HEK293T (cell line): ENCODE measurements at regions not wholly inside any gene's neighbourhood (a gene's known extent, or its start where the extent isn't known, plus 50 kb on each side); places are given as distances from the start of the nearest gene placed in this dataset.

Experiments
- ARNT ChIP-seq: fragments of 450-650 bp; IDR thresholded peaks from 2 replicates; pipeline ENCODE4 v1.6.1; 2017; ENCODE audit warnings: mild to moderate bottlenecking
- BHLHE40 ChIP-seq: fragments of 450-650 bp; IDR thresholded peaks from 2 replicates; pipeline ENCODE4 v1.6.1; 2016; ENCODE audit warnings: mild to moderate bottlenecking, moderate library complexity, borderline replicate concordance
- ELF4 ChIP-seq: fragments of 450-650 bp; IDR thresholded peaks from 2 replicates; pipeline ENCODE4 v1.6.1; 2017; ENCODE audit warnings: antibody characterized with exemption
- FOXA1 ChIP-seq: fragments of 450-650 bp; IDR thresholded peaks from 2 replicates; pipeline ENCODE4 v1.6.1; 2016; ENCODE audit warnings: mild to moderate bottlenecking
- FOXM1 ChIP-seq: fragments of 450-650 bp; IDR thresholded peaks from 2 replicates; pipeline ENCODE4 v1.6.1; 2017; ENCODE audit warnings: mild to moderate bottlenecking, borderline replicate concordance
- HDGF ChIP-seq: fragments of 450-650 bp; IDR thresholded peaks from 2 replicates; pipeline ENCODE4 v1.6.1; 2017; ENCODE audit warnings: antibody characterized with exemption, borderline replicate concordance
- LEF1 ChIP-seq: fragments of 450-650 bp; IDR thresholded peaks from 2 replicates; pipeline ENCODE4 v1.6.1; 2017; ENCODE audit warnings: mild to moderate bottlenecking, borderline replicate concordance
- NFRKB ChIP-seq: fragments of 450-650 bp; IDR thresholded peaks from 2 replicates; pipeline ENCODE4 v1.6.1; 2016; ENCODE audit warnings: mild to moderate bottlenecking, moderate library complexity
- SP1 ChIP-seq: fragments of 450-650 bp; IDR thresholded peaks from 2 replicates; pipeline ENCODE4 v1.6.1; 2017
- SUZ12 ChIP-seq: fragments of 450-650 bp; IDR thresholded peaks from 2 replicates; pipeline ENCODE4 v1.6.1; 2016; ENCODE audit warnings: mild to moderate bottlenecking

GRCh38 chr3:2036076-2036475 is 62.6 kb upstream of the CNTN4 start:
- no peak for TF ChIP-seq ELF4
- no peak for TF ChIP-seq FOXM1
- TF ChIP-seq SUZ12, result no peak
- TF ChIP-seq LEF1, result no peak
- TF ChIP-seq SP1, result no peak
- no peak for TF ChIP-seq HDGF
- no peak for TF ChIP-seq FOXA1
- no peak for TF ChIP-seq NFRKB
- TF ChIP-seq BHLHE40, result no peak
- no peak for TF ChIP-seq ARNT
